ENCODE measurements at regions not wholly inside any gene's neighbourhood (a gene's known extent, or its start where the extent isn't known, plus 50 kb on each side); places are given as distances from the start of the nearest gene placed in this dataset.
"Not testable (repeated sequence)": the region's sequence is repeated elsewhere in the genome, so short reads cannot be mapped to it uniquely, and the experiment has no call there.

- DNase-seq (ENCODE audit: low read depth in 4 of 4, low spot score in 3 of 4): no peak
Measured at GRCh38 chr6:6747371-6747770, 158.9 kb downstream of the LY86 start.

- DNase-seq (ENCODE audit: low read depth in 4 of 4, low spot score in 3 of 4): no peak
Measured at GRCh38 chr6:6748001-6748400, 159.5 kb downstream of the LY86 start.

- peak in 1 of 4 donors; percentile 54 for DNase-seq (ENCODE audit: low read depth in 4 of 4, low spot score in 3 of 4)
Measured at GRCh38 chr6:6749702-6750491, 161.4 kb downstream of the LY86 start.

DNA sequence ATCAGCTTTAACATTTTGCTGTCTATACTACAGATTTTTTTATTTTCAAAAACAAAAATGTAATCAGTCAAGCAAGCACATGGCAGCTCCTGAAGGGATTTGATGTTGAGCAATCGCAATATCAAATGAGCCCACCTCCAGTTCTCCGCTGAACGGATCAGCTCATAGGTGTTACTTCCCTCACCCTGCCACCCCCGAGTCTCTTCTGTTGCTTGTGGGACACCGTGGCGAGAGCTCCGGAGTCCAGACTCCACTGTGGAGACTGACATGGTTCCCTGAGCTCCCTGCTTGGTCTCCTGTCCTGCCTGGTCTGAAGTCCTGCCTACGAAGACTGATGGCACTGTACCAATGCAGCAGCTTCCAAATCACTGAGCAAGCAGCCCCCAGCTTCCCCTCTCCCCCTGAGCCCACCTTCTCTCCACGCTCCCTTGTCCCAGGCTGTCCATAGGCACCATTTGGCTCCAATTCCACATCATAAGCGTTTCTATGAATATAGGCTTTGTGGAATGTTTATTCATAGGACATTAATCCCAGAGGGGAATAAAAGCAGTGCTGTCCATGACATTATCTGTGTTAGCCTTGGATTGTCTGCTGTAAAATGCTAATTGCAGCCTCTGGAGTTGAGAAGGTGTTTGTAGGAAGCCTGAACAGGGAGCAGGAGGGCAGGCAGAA, 162.2 kb downstream of the LY86 start:
- DNase-seq (ENCODE audit: low read depth in 4 of 4, low spot score in 3 of 4): no peak

DNA sequence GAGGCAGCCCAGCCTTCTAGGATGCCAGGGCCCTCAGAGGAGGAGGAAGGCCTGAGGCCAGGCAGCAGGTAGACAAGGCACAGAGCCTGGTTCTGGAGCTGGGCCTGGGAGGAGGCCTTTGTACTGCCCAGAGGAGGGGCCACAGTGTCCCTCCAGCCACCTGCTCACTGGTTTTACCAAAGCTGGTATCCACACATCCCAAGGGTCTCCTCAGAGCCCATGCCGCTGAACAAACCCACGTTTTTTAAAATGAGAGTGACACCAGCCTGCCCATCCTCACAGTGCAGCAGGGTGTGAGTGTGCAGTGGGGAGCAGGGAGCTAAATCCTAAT, 162.7 kb downstream of the LY86 start:
- DNase-seq (ENCODE audit: low read depth in 4 of 4, low spot score in 3 of 4): no peak

DNA sequence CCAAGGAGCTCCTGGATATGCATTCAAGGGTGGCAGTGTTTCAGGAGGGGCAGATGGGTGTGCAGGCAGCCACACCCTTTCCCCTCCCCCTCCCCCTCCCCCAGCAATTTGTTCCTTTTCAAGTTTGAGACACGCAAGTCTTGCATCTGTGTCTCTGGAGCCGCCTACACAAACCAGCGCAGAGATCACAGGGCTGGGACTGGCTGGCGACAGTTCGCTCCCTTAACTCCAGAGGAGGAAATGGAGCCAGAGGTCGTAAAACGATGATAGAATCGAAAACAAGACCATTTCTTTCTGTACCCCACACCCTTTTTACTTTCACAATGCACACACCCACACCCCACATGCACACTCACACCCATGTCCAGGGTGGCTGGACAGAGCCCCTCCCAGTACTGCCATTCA, 163.1 kb downstream of the LY86 start:
- no peak for DNase-seq (ENCODE audit: low read depth in 4 of 4, low spot score in 3 of 4)

- DNase-seq (ENCODE audit: low read depth in 4 of 4, low spot score in 3 of 4): peak in 1 of 4 donors; percentile 62
Measured at GRCh38 chr6:6752129-6752528, 163.6 kb downstream of the LY86 start.

GRCh38 chr6:6753301-6753700, 164.8 kb downstream of the LY86 start:
- no peak for DNase-seq (ENCODE audit: low read depth in 4 of 4, low spot score in 3 of 4)

- no peak for DNase-seq (ENCODE audit: low read depth in 4 of 4, low spot score in 3 of 4)
Measured at GRCh38 chr6:6756526-6756925, 168.0 kb downstream of the LY86 start.

DNA sequence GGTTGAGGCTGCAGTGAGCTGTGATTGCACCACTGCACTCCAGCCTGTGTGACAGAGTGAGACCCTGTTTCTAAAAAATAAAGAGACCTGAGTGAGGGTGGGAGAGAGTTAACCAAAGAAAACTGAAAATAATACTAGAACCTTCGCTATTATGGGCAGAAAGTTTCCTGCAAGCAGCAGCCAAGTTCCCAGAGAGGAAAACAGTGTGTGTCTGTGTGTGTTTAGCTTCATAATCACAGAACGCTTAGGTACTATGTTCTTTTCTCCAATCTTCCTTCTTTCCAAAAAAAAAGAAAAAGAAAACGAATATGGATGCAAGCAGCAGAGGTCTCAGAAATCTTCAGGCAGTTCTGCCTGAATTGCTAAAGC, 170.0 kb downstream of the LY86 start:
- DNase-seq (ENCODE audit: low read depth in 4 of 4, low spot score in 3 of 4): no peak

DNA sequence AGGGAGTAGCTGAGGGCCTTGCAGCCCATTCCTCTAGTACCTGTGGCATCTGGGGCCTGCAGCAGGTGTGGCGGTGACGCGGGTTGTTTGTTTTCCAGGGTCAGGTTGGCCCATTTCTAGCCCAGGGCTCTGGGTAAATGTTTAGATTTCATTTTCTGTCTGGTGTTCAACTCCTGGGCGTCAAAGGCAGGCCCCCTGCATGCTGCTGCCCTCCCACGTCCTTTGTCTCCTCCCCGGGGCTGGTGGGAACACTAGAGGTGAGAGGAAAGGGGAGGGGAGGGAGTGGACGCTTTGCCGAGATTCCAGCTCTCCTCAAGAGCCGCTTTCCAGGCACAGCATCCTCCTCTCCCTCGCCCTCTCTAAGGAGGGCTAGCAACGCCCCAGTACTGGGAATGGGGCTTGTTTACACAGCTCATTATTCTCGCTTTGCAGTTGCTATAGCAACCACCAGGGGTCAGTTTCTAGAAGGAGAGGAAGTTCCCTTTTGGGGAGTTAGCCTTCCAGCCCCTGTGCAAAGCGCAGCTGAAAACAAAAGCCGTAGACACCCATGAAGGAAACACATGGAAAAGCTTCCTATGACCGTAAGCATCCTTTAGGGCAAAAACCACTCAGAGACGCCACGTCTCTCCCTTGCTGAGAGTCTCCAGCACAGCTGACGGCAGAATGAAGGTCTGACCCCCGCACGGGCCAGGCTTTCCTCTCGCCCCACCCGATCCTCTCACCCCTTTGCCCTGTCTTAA, 170.6 kb downstream of the LY86 start:
- peak in 3 of 4 donors; percentile 61 to 75 (median 72) for DNase-seq (ENCODE audit: low read depth in 4 of 4, low spot score in 3 of 4)

- DNase-seq (ENCODE audit: low read depth in 4 of 4, low spot score in 3 of 4): no peak
Measured at GRCh38 chr6:6760002-6760401, 171.5 kb downstream of the LY86 start.

- not testable (repeated sequence) for DNase-seq (ENCODE audit: low read depth in 4 of 4, low spot score in 3 of 4)
Measured at GRCh38 chr6:6762566-6762965, 174.0 kb downstream of the LY86 start.

GRCh38 chr6:6764764-6765434, 176.4 kb downstream of the LY86 start:
- no peak for DNase-seq (ENCODE audit: low read depth in 4 of 4, low spot score in 3 of 4)

DNA sequence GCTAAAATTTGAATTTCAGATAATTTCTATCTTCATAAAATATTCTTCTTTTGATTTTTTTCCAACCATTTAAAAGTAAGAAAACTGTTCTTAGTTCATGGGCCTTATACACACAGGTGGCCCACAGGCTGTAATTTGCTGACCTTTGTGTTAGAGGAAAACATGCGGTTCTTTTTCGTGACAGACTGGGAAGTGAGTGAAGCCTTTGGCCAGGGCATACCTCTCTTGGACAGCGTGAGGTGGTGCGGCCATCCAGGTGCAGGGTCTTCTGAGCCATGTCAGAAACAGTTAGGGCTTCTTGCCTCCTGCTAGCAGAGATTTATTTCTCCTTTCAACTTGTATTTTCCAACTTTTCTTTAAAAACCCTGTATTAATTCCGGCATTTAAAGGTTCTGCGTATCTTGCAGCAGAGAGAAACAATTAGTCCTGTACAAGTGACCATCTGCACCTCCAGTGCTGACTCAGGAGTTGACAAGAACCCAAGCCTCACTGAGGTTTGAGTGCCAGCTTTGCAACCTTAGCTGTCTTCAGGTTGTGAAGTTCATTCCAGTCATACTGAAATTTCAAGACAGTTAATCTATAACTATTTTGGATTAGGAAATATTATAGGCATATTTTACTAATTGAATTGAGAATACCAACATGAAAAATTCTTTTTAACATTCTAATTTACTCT, 177.8 kb downstream of the LY86 start:
- no peak for DNase-seq (ENCODE audit: low read depth in 4 of 4, low spot score in 3 of 4)

GRCh38 chr6:6769466-6769865, 180.9 kb downstream of the LY86 start:
- no peak for DNase-seq (ENCODE audit: low read depth in 4 of 4, low spot score in 3 of 4)

- DNase-seq (ENCODE audit: low read depth in 4 of 4, low spot score in 3 of 4): no peak
Measured at GRCh38 chr6:6771224-6771945, 182.9 kb downstream of the LY86 start.

- DNase-seq (ENCODE audit: low read depth in 4 of 4, low spot score in 3 of 4): no peak
Measured at GRCh38 chr6:6771964-6772363, 183.4 kb downstream of the LY86 start.

- DNase-seq (ENCODE audit: low read depth in 4 of 4, low spot score in 3 of 4): no peak
Measured at GRCh38 chr6:6772751-6773150, 184.2 kb downstream of the LY86 start.

DNA sequence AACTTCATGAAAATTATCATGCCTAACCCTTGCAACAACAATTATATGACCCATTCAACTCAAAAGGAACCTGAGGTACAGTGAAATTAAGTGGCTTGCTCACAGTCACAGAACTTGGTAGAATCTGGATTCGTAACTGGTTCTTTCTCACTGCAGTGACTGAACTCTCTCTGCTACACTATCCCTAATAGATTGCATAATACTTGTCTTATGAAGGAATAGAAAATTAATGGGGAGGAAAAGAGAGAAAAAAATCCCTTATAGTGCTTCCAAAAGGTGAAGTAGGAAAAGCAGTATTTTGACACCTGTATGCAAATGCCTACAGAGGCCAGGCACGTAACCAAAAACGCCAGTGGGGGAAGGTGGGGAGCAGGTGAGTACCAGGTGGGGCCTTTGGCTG, 186.6 kb downstream of the LY86 start:
- no peak for DNase-seq (ENCODE audit: low read depth in 4 of 4, low spot score in 3 of 4)

All from right renal pelvis (tissue), 4 donors.